Trophoblast cell (in vitro differentiated cells and primary cell): ENCODE measurements at regions not wholly inside any gene's neighbourhood (a gene's known extent, or its start where the extent isn't known, plus 50 kb on each side); places are given as distances from the start of the nearest gene placed in this dataset.

Source experiments
- DNase-seq, 2 donors: peaks; one replicate each; pipeline ENCODE4 v3.0.0-alpha.2; 2016
- H2AFZ ChIP-seq: 2 replicates; pipeline ENCODE4 v1.6.1; 2013; ENCODE audit warnings: low read length, moderate library complexity, mild to moderate bottlenecking; ENCODE audit not compliant: insufficient read depth, poor library complexity
- H2AK5ac ChIP-seq: 2 replicates; pipeline ENCODE4 v1.6.1; 2013; ENCODE audit warnings: mild to moderate bottlenecking, low read length
- H2BK120ac ChIP-seq: 2 replicates; pipeline ENCODE4 v1.6.1; 2013; ENCODE audit warnings: low read length, mild to moderate bottlenecking, moderate library complexity; ENCODE audit not compliant: insufficient read depth, poor library complexity
- H2BK12ac ChIP-seq: 2 replicates; pipeline ENCODE4 v1.6.1; 2013; ENCODE audit warnings: mild to moderate bottlenecking, low read length, moderate library complexity
- H2BK5ac ChIP-seq: 2 replicates; pipeline ENCODE4 v1.6.1; 2013; ENCODE audit warnings: low read length, low read depth, moderate library complexity, mild to moderate bottlenecking; ENCODE audit not compliant: poor library complexity
- H3K14ac ChIP-seq: 2 replicates; pipeline ENCODE4 v1.6.1; 2013; ENCODE audit warnings: mild to moderate bottlenecking, low read length
- H3K18ac ChIP-seq: 2 replicates; pipeline ENCODE4 v1.6.1; 2013; ENCODE audit warnings: mild to moderate bottlenecking, low read length
- H3K23ac ChIP-seq: 2 replicates; pipeline ENCODE4 v1.6.1; 2013; ENCODE audit warnings: low read length
- H3K27ac ChIP-seq: 2 replicates; pipeline ENCODE4 v1.5.1; 2013; ENCODE audit warnings: low read depth, mild to moderate bottlenecking, inconsistent platforms, low read length, moderate library complexity
- H3K27me3 ChIP-seq: 2 replicates; pipeline ENCODE4 v1.6.1; 2013; ENCODE audit warnings: inconsistent platforms, mild to moderate bottlenecking, low read length, moderate library complexity; ENCODE audit not compliant: insufficient read depth
- H3K36me3 ChIP-seq, 2 experiments: 1 replicate in 1 of 2; 2 replicates in 1 of 2; pipeline ENCODE4 v1.6.1; 2013; ENCODE audit warnings: low read length in 2 of 2, mild to moderate bottlenecking in 2 of 2, moderate library complexity in 1 of 2; ENCODE audit not compliant: insufficient read depth in 2 of 2, control insufficient read depth in 1 of 2
- H3K4ac ChIP-seq: 2 replicates; pipeline ENCODE4 v1.6.1; 2013; ENCODE audit warnings: low read depth, mild to moderate bottlenecking, low read length, moderate library complexity
- H3K4me1 ChIP-seq, 2 experiments: 1 replicate in 1 of 2; 2 replicates in 1 of 2; pipeline ENCODE4 v1.6.1; 2013; ENCODE audit warnings: low read length in 2 of 2, mild to moderate bottlenecking in 2 of 2, moderate library complexity in 1 of 2; ENCODE audit not compliant: insufficient read depth in 2 of 2, control insufficient read depth in 1 of 2
- H3K4me2 ChIP-seq: 2 replicates; pipeline ENCODE4 v1.6.1; 2013; ENCODE audit warnings: inconsistent platforms, mild to moderate bottlenecking, low read length, moderate library complexity
- H3K4me3 ChIP-seq: 2 replicates; pipeline ENCODE4 v1.5.1; 2013; ENCODE audit warnings: mild to moderate bottlenecking, low read depth, low read length, inconsistent platforms
- H3K79me1 ChIP-seq: one replicate; pipeline ENCODE4 v1.6.1; 2013; ENCODE audit warnings: low read length
- H3K79me2 ChIP-seq: 2 replicates; pipeline ENCODE4 v1.6.1; 2013; ENCODE audit warnings: low read length, mild to moderate bottlenecking; ENCODE audit not compliant: control insufficient read depth, insufficient read depth, poor library complexity
- H3K9ac ChIP-seq: 2 replicates; pipeline ENCODE4 v1.6.1; 2013; ENCODE audit warnings: mild to moderate bottlenecking, low read length
- H3K9me3 ChIP-seq: 2 replicates; pipeline ENCODE4 v1.6.1; 2013; ENCODE audit warnings: low read depth, mild to moderate bottlenecking, control low read depth, inconsistent platforms, low read length; ENCODE audit not compliant: insufficient read depth
- H4K12ac ChIP-seq: 2 replicates; pipeline ENCODE4 v1.6.1; 2013; ENCODE audit warnings: low read depth, mild to moderate bottlenecking, low read length, moderate library complexity
- H4K8ac ChIP-seq: 2 replicates; pipeline ENCODE4 v1.6.1; 2013; ENCODE audit warnings: low read depth, mild to moderate bottlenecking, low read length, moderate library complexity
- H4K91ac ChIP-seq: one replicate; pipeline ENCODE4 v1.6.1; 2013; ENCODE audit warnings: low read depth, mild to moderate bottlenecking, low read length, moderate library complexity
- WGBS: extraction: QIAGEN DNeasy Blood & Tissue Kit; methylation state at CpG from one replicate; pipeline ENCODE4 v1.1.7; 2013; ENCODE audit warnings: missing lambda C conversion rate; ENCODE audit not compliant: insufficient read length, insufficient coverage; ENCODE audit errors: extremely low coverage; 5-methylcytosine and 5-hydroxymethylcytosine counted together

- H3K23ac ChIP-seq = no peak overlapping the region
- no peaks in the 10 kb centered on the region for H3K9me3 ChIP-seq
- H3K9ac ChIP-seq = no peak overlapping the region
- no peak overlapping the region for H2BK120ac ChIP-seq
- no peaks in the 10 kb centered on the region for H3K36me3 ChIP-seq
- H3K4me2 ChIP-seq = no peak overlapping the region
- H3K4me3 ChIP-seq = no peak overlapping the region
- H3K79me2 ChIP-seq = peaks cover 1% of the 10 kb centered on the region
- no peak overlapping the region for H4K8ac ChIP-seq
- H3K4me1 ChIP-seq = no peaks in the 10 kb centered on the region
- H4K12ac ChIP-seq = no peak overlapping the region
- H3K27ac ChIP-seq = no peak overlapping the region
- no peak overlapping the region for H2AK5ac ChIP-seq
- no peak overlapping the region for H3K14ac ChIP-seq
- no peak overlapping the region for H3K4ac ChIP-seq
- no peak overlapping the region for H4K91ac ChIP-seq
- H3K79me1 ChIP-seq = no peaks in the 10 kb centered on the region
- H3K18ac ChIP-seq = no peak overlapping the region
- no CpG with 5 or more reads among the region's 3 CpGs for WGBS
- H2BK5ac ChIP-seq = no peak overlapping the region
- no peak overlapping the region for H2BK12ac ChIP-seq
- no peaks in the 10 kb centered on the region for H3K27me3 ChIP-seq
- no peak overlapping the region for H2AFZ ChIP-seq
- no peak for DNase-seq
Observed at GRCh38 chr5:133705331-133705730, 93.0 kb upstream of the FSTL4 start.

GRCh38 chr5:133704411-133704810, 92.1 kb upstream of the FSTL4 start:
- no peak for DNase-seq
- Histone ChIP-seq H3K36me3 (no peaks in the 10 kb centered on the region), H3K9me3 (peaks cover 3% of the 10 kb centered on the region), H3K9ac (no peak overlapping the region), H3K23ac (no peak overlapping the region), H2BK12ac (no peak overlapping the region), H2BK5ac (no peak overlapping the region), H4K12ac (no peak overlapping the region), H4K8ac (no peak overlapping the region), H3K79me2 (peaks cover 1% of the 10 kb centered on the region), H2AK5ac (no peak overlapping the region), H3K27me3 (no peaks in the 10 kb centered on the region), H3K4me3 (no peak overlapping the region), H3K4me2 (no peak overlapping the region), H2AFZ (no peak overlapping the region), H4K91ac (no peak overlapping the region), H3K27ac (no peak overlapping the region), H2BK120ac (no peak overlapping the region), H3K4ac (no peak overlapping the region), H3K14ac (no peak overlapping the region), H3K4me1 (no peaks in the 10 kb centered on the region), H3K18ac (no peak overlapping the region), H3K79me1 (no peaks in the 10 kb centered on the region)
- no CpG with 5 or more reads among the region's 2 CpGs for WGBS

GRCh38 chr5:133703935-133704334, 91.6 kb upstream of the FSTL4 start:
- Histone ChIP-seq H2AK5ac (no peak overlapping the region), H3K79me2 (peaks cover 1% of the 10 kb centered on the region)
- WGBS = no CpG with 5 or more reads among the region's 1 CpG

DNA sequence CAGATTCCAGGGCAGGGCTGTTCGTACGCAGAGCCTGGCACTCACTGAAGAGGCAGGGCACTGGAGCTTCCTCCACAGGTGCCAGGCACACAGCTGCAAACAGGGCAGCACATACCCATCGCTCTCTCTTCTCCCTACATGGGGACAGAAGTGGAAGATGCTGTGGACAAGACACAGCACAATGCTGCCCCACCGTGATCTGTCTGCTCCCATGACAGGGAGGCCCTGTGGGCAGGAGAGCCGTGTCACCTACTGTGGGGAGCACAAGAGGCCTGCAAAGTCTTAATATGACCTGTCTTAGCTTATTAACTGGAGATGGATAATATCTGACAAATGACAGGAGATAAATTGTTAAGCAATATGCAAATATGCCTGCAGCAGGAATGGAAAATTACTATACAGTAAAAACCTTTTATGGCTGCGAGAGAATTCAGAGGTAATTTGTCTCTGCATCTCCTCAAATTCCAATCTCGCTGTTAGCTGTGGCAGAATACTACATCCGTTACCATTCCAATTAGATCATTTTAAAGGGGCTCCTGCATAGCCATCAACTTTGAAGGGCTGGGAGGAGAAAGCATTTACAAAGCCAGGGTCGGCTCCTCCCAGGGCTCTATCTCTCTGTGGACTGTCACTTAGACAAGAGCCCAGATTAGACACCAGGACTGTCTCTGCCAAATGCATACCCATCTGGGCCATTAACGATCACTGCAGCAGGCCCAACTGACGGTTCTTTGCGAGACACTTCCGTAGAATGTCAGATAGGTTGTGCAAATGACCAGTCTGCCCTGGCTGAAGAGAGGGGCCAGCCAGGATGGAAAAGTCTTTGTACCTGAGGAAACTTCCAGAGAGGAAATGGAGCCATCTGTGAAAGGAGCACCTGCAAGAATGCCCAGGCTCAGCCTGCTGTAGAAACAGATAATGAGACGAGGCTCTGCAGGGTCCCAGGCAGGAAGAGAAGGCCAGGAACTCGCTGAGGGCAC, 90.7 kb upstream of the FSTL4 start:
- Histone ChIP-seq H3K79me2 (peaks cover 1% of the 10 kb centered on the region), H2BK12ac (no peak overlapping the region), H3K18ac (no peak overlapping the region), H3K9ac (no peak overlapping the region), H3K4me1 (no peaks in the 10 kb centered on the region), H3K27me3 (no peaks in the 10 kb centered on the region), H3K4ac (no peak overlapping the region), H3K9me3 (peaks cover 3% of the 10 kb centered on the region), H3K4me3 (no peak overlapping the region), H2BK5ac (no peak overlapping the region), H4K91ac (no peak overlapping the region), H3K4me2 (no peak overlapping the region), H3K14ac (no peak overlapping the region), H3K27ac (no peak overlapping the region), H4K12ac (no peak overlapping the region), H4K8ac (no peak overlapping the region), H2AK5ac (no peak overlapping the region), H3K36me3 (no peaks in the 10 kb centered on the region), H3K23ac (no peak overlapping the region), H3K79me1 (no peaks in the 10 kb centered on the region), H2AFZ (no peak overlapping the region), H2BK120ac (no peak overlapping the region)
- DNase-seq = no peak
- WGBS = no CpG with 5 or more reads among the region's 15 CpGs

More at GRCh38 chr5:133703935-133704334, 91.6 kb upstream of the FSTL4 start:
- no peaks in the 10 kb centered on the region for H3K4me1 ChIP-seq
- no peak overlapping the region for H3K23ac ChIP-seq
- H3K14ac ChIP-seq = no peak overlapping the region
- H3K4ac ChIP-seq = no peak overlapping the region
- H3K27me3 ChIP-seq = no peaks in the 10 kb centered on the region
- no peak overlapping the region for H3K4me3 ChIP-seq
- H4K91ac ChIP-seq = no peak overlapping the region
- no peak for DNase-seq
- no peak overlapping the region for H2BK5ac ChIP-seq
- no peak overlapping the region for H2BK12ac ChIP-seq
- H3K9ac ChIP-seq = no peak overlapping the region
- no peak overlapping the region for H3K27ac ChIP-seq
- H3K36me3 ChIP-seq = no peaks in the 10 kb centered on the region
- H3K4me2 ChIP-seq = no peak overlapping the region
- H3K18ac ChIP-seq = no peak overlapping the region
- no peak overlapping the region for H4K8ac ChIP-seq
- H3K79me1 ChIP-seq = no peaks in the 10 kb centered on the region
- H2BK120ac ChIP-seq = no peak overlapping the region
- no peak overlapping the region for H2AFZ ChIP-seq
- no peak overlapping the region for H4K12ac ChIP-seq
- peaks cover 3% of the 10 kb centered on the region for H3K9me3 ChIP-seq
